Heart right ventricle (tissue), 16 donors: ENCODE measurements at regions not wholly inside any gene's neighbourhood (a gene's known extent, or its start where the extent isn't known, plus 50 kb on each side); places are given as distances from the start of the nearest gene placed in this dataset.

Experiments used
- ATAC-seq, 8 donors: fragments of 200-7000 bp; cut with Tn5 transposase; one replicate each; pipeline ENCODE4 v1.9.1; 2020; ENCODE audit warnings: mild to moderate bottlenecking in 8 of 8, moderate library complexity in 8 of 8, moderate number of reproducible peaks in 1 of 8
- DNase-seq, 2 donors: peaks; one replicate each; pipeline ENCODE4 v3.0.0-alpha.2; 2020
- H3K27ac ChIP-seq, 10 donors: fragments of 200-600 bp; sonication (generic) in 2 of 10; one replicate each; pipeline versions ENCODE4 v1.5.0 to v1.8.0; 2020 to 2022; ENCODE audit warnings: mild to moderate bottlenecking in 3 of 10
- H3K27me3 ChIP-seq, 7 donors: fragments of 200-600 bp; one replicate each; pipeline ENCODE4 v1.8.0; 2021 to 2022; ENCODE audit warnings: mild to moderate bottlenecking in 2 of 7
- H3K36me3 ChIP-seq, 9 donors: fragments of 200-600 bp; sonication (generic) in 1 of 9; one replicate each; pipeline versions ENCODE4 v1.5.0 to v1.8.0; 2020 to 2022; ENCODE audit warnings: mild to moderate bottlenecking in 2 of 9
- H3K4me1 ChIP-seq, 9 donors: fragments of 200-600 bp; sonication (generic) in 1 of 9; one replicate each; pipeline versions ENCODE4 v1.5.0 to v1.8.0; 2020 to 2022; ENCODE audit warnings: mild to moderate bottlenecking in 4 of 9
- H3K4me3 ChIP-seq, 10 donors: fragments of 200-600 bp; sonication (generic) in 2 of 10; one replicate each; pipeline versions ENCODE4 v1.5.0 to v1.8.0; 2020 to 2022; ENCODE audit warnings: mild to moderate bottlenecking in 7 of 10, moderate library complexity in 2 of 10
- H3K9me3 ChIP-seq, 11 donors: fragments of 200-600 bp in 10 of 11; sonication (generic) in 2 of 11; one replicate each; pipeline versions ENCODE4 v1.5.0 to v1.8.0; 2013 to 2022; ENCODE audit warnings: mild to moderate bottlenecking in 2 of 11, control low read depth in 1 of 11, moderate library complexity in 1 of 11
- WGBS, 2 donors: extraction: QIAGEN DNeasy Blood & Tissue Kit; methylation state at CpG; one replicate each; pipeline ENCODE4 v1.1.7; 2013; ENCODE audit warnings: inconsistent platforms in 1 of 2; 5-methylcytosine and 5-hydroxymethylcytosine counted together
- intact Hi-C, 10 donors: fragments of 100-400 bp; cut with DNase I; formaldehyde crosslinking; loops; one replicate each; pipeline versions ENCODE4 v1.11.1 to v1.14.2; 2022
- TF ChIP-seq, protein P1 (sequence below), 9 donors: fragments of 200-600 bp; sonication (generic) in 2 of 9; IDR thresholded peaks; one replicate each; pipeline versions ENCODE4 v1.5.0 to v1.8.0; 2021 to 2022; ENCODE audit warnings: antibody characterized with exemption in 9 of 9, mild to moderate bottlenecking in 5 of 9, moderate library complexity in 1 of 9
- donor health status: Arrhythmogenic right ventricular cardiomyopathy.
- donor health status: ischemic (EF 13 %, LVEDD 7.1; RV severe dilation, severe dysfunction).
- donor health status: healthy with polysubstance abuse.
- donor health status: DM: no; HTN: yes; CAD: no.
- donor health status: DM: no; HTN: no; CAD: no.
- donor health status: ischemic (EF 25% LVEDD 6.9; RV normal size, moderate dysfunction).
- donor health status: ischemic (EF 25% LVEDD 5.7; RV mildly dilated, moderate dysfunction).
- donor health status: healthy.
- donor health status: DM: yes; HTN: yes; CAD: no.
- donor health status: Ischemic cardiomyopathy.
- donor health status: ischemic (EF 35%, LVEDD 5.7; RV mildly dilated, moderate dysfunction).
- donor health status: nonischemic (EF 11% LVEDD 7.7; RV severe dilation, severe dysfunction).
- donor health status: DM: yes; HTN: yes; CAD: no.
- donor health status: PGD.
- donor health status: ischemic (EF 29% LVEDD 5.4; RV normal size, mild dysfunction).
- donor health status: nonischemic (EF 23%, LVEDD 6.1; RV moderate dilation, normal function).

DNA sequence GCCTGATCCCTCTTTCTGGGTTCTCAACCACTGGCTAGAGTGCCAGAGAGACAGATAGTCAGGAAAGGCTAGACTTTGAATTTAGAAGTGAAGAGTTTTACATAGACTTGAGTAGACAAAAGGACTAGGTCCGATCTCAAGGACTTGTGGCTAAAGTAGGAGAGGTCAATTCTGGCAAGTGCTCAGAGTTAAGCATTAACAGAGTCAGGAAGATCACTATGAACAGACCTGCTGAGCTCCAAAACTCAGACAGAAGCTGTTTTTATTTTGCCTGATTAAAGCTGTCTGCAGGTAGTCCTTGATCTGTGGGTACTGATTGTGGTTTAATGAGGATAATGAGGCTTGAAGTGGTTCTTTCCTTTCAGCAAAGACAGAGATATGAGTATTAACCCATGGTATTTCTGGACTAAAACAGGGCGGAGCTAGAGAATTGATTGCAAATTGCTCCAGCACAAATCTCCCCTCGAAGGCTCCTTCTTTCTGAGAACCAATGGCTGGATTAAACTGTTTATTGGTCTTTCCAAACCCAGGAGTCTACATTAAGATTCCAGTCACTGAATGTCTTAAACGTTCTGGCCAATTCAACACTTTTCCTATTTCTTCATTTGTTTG is 423.2 kb downstream of the IPMK start:
- Histone ChIP-seq H3K27me3 (no peaks in the 10 kb centered on the region), H3K9me3 (peaks cover 0 to 12% (median 0%) of the 10 kb centered on the region in 11 donors), H3K4me3 (no peak overlapping the region), H3K4me1 (peaks cover 0 to 17% (median 3%) of the 10 kb centered on the region in 9 donors), H3K27ac (no peak overlapping the region), H3K36me3 (no peaks in the 10 kb centered on the region)
- intact Hi-C loops: loop anchor here in 1 of 10 donors (10.0 kb wide), 1 partner anchor 260 kb away; no protein-coding TSS in a partner anchor
- TF ChIP-seq, protein P1, sequence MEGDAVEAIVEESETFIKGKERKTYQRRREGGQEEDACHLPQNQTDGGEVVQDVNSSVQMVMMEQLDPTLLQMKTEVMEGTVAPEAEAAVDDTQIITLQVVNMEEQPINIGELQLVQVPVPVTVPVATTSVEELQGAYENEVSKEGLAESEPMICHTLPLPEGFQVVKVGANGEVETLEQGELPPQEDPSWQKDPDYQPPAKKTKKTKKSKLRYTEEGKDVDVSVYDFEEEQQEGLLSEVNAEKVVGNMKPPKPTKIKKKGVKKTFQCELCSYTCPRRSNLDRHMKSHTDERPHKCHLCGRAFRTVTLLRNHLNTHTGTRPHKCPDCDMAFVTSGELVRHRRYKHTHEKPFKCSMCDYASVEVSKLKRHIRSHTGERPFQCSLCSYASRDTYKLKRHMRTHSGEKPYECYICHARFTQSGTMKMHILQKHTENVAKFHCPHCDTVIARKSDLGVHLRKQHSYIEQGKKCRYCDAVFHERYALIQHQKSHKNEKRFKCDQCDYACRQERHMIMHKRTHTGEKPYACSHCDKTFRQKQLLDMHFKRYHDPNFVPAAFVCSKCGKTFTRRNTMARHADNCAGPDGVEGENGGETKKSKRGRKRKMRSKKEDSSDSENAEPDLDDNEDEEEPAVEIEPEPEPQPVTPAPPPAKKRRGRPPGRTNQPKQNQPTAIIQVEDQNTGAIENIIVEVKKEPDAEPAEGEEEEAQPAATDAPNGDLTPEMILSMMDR (IDR thresholded peaks at IDR 0.05): no peak
- 66 to 69% methylated on average over 4 of the region's 4 CpGs for WGBS, 2 donors
- DNase-seq: no peak
- ATAC-seq: no peak

GRCh38 chr10:57830877-57831560 is 436.7 kb downstream of the IPMK start:
- ATAC-seq (no peak), DNase-seq (no peak)
- H3K4me1 ChIP-seq: no peaks in the 10 kb centered on the region
- H3K4me3 ChIP-seq: no peak overlapping the region
- H3K27me3 ChIP-seq: no peaks in the 10 kb centered on the region
- TF ChIP-seq, protein P1 (IDR thresholded peaks at IDR 0.05): no peak
- peaks cover 0 to 16% (median 0%) of the 10 kb centered on the region in 11 donors for H3K9me3 ChIP-seq
- no peaks in the 10 kb centered on the region for H3K36me3 ChIP-seq
- WGBS, 2 donors: 33 to 72% methylated on average over 1 of the region's 1 CpG
- intact Hi-C loops: no loop called here
- H3K27ac ChIP-seq: no peak overlapping the region

DNA sequence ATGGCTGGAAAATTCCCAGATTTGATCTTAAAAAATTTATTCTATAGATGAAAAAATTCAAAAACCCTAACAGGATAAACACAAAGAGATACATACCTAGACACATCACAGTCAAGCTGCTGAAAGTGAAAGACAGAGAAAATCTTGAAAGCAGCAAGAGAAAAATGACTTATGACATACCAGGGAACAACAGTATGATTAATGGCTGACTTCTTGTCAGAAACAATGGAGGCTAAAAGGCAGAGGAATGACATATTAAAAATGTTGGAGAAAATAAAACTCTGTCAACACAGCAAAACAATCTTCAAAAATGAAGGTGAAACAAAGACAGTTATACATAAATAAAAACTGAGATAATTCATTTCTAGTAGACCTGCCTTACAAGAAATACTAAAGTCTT is 442.7 kb downstream of the IPMK start:
- H3K4me3 ChIP-seq: no peak overlapping the region
- DNase-seq (no peak), ATAC-seq (no peak)
- intact Hi-C loops: no loop called here
- no peak overlapping the region for H3K27ac ChIP-seq
- TF ChIP-seq, protein P1 (IDR thresholded peaks at IDR 0.05): no peak
- no peaks in the 10 kb centered on the region for H3K4me1 ChIP-seq
- no peaks in the 10 kb centered on the region for H3K27me3 ChIP-seq
- peaks cover 0 to 10% (median 0%) of the 10 kb centered on the region in 11 donors for H3K9me3 ChIP-seq
- no peaks in the 10 kb centered on the region for H3K36me3 ChIP-seq

- peaks cover 0 to 10% (median 0%) of the 10 kb centered on the region in 11 donors for H3K9me3 ChIP-seq
- H3K4me1 ChIP-seq: no peaks in the 10 kb centered on the region
- H3K27ac ChIP-seq: no peak overlapping the region
- H3K27me3 ChIP-seq: no peaks in the 10 kb centered on the region
- 80 to 89% methylated on average over 2 of the region's 2 CpGs for WGBS, 2 donors
- intact Hi-C loops: no loop called here
- ATAC-seq (no peak), DNase-seq (no peak)
- H3K36me3 ChIP-seq: no peaks in the 10 kb centered on the region
- no peak overlapping the region for H3K4me3 ChIP-seq
- TF ChIP-seq, protein P1 (IDR thresholded peaks at IDR 0.05): no peak
These were observed 444.3 kb downstream of the IPMK start for GRCh38 chr10:57823398-57823797.
